CD14-positive monocyte (primary cell): ENCODE measurements at regions not wholly inside any gene's neighbourhood (a gene's known extent, or its start where the extent isn't known, plus 50 kb on each side); places are given as distances from the start of the nearest gene placed in this dataset.

Experiments used
- DNase-seq, 3 donors: peaks; one replicate each; pipeline ENCODE4 v3.0.0-alpha.2; 2011 to 2022
- H2AFZ ChIP-seq: 2 replicates; pipeline ENCODE4 v1.6.0; 2012; ENCODE audit warnings: mild to moderate bottlenecking, low read depth, low read length, inconsistent platforms; ENCODE audit not compliant: insufficient read depth, poor library complexity, severe bottlenecking
- H3K27ac ChIP-seq, 2 donors: 1 replicate in 1 of 2; 2 replicates in 1 of 2; pipeline ENCODE4 v1.5.1; 2012 to 2013; ENCODE audit warnings: low read length in 2 of 2, control low read depth in 1 of 2, inconsistent platforms in 1 of 2, low read depth in 1 of 2, mild to moderate bottlenecking in 1 of 2
- H3K27me3 ChIP-seq, 2 donors: one replicate each; pipeline versions ENCODE4 v1.6.0 to v1.6.1; 2011 to 2013; ENCODE audit warnings: low read length in 2 of 2; ENCODE audit not compliant: control insufficient read depth in 2 of 2, insufficient read depth in 2 of 2
- H3K36me3 ChIP-seq, 2 donors: replicated peaks in 1 of 2; 1 replicate in 1 of 2; 2 replicates in 1 of 2; pipeline versions ENCODE4 v1.5.1 to v1.6.1; 2012 to 2013; ENCODE audit warnings: low read length in 2 of 2, control low read depth in 1 of 2, inconsistent platforms in 1 of 2, mild to moderate bottlenecking in 1 of 2; ENCODE audit not compliant: insufficient read depth in 2 of 2, control insufficient read depth in 1 of 2
- H3K4me1 ChIP-seq, 2 donors: 1 replicate in 1 of 2; 2 replicates in 1 of 2; pipeline versions ENCODE4 v1.5.1 to v1.6.1; 2012 to 2013; ENCODE audit warnings: low read length in 2 of 2, control low read depth in 1 of 2, inconsistent platforms in 1 of 2, mild to moderate bottlenecking in 1 of 2, moderate library complexity in 1 of 2; ENCODE audit not compliant: insufficient read depth in 2 of 2, control insufficient read depth in 1 of 2
- H3K4me2 ChIP-seq: replicated peaks from 2 replicates; pipeline ENCODE3; 2012; ENCODE audit warnings: low read length, moderate library complexity, mild to moderate bottlenecking; ENCODE audit not compliant: poor library complexity, severe bottlenecking; ENCODE audit errors: extremely low read depth
- H3K4me3 ChIP-seq, 3 experiments: fragments of 200-600 bp in 1 of 3; sonication (generic) in 1 of 3; replicated peaks in 1 of 3; 1 replicate in 2 of 3; 2 replicates in 1 of 3; pipeline ENCODE4 v1.5.1; 2011 to 2013; ENCODE audit warnings: low read length in 3 of 3, mild to moderate bottlenecking in 3 of 3, control low read depth in 2 of 3, low read depth in 2 of 3, inconsistent platforms in 1 of 3, moderate library complexity in 1 of 3
- H3K79me2 ChIP-seq: 2 replicates; pipeline ENCODE4 v1.6.0; 2012; ENCODE audit warnings: mild to moderate bottlenecking, control low read depth, inconsistent platforms, low read length, moderate library complexity; ENCODE audit not compliant: insufficient read depth
- H3K9ac ChIP-seq: 2 replicates; pipeline ENCODE4 v1.6.0; 2017; ENCODE audit warnings: low read length, mild to moderate bottlenecking; ENCODE audit not compliant: insufficient read depth, poor library complexity, severe bottlenecking
- H3K9me3 ChIP-seq, 2 donors: replicated peaks in 1 of 2; 1 replicate in 1 of 2; 2 replicates in 1 of 2; pipeline versions ENCODE4 v1.5.1 to v1.6.1; 2012 to 2013; ENCODE audit warnings: low read length in 2 of 2, control low read depth in 1 of 2; ENCODE audit not compliant: control insufficient read depth in 1 of 2, insufficient read depth in 1 of 2
- H4K20me1 ChIP-seq: 2 replicates; pipeline ENCODE4 v1.6.0; 2012; ENCODE audit warnings: mild to moderate bottlenecking, low read length, control low read depth, moderate library complexity; ENCODE audit not compliant: insufficient read depth
- H3K27ac Mint-ChIP-seq, 7 donors: one replicate each; pipeline ENCODE4 v1.8.0; 2020; ENCODE audit warnings: mild to moderate bottlenecking in 7 of 7, mixed read lengths in 7 of 7, moderate library complexity in 6 of 7, inconsistent platforms in 2 of 7
- H3K27me3 Mint-ChIP-seq, 3 donors: one replicate each; pipeline ENCODE4 v1.8.0; 2021 to 2022; ENCODE audit warnings: low read depth in 3 of 3, mild to moderate bottlenecking in 3 of 3, mixed read lengths in 3 of 3, moderate library complexity in 3 of 3, inconsistent platforms in 1 of 3
- H3K36me3 Mint-ChIP-seq, 2 donors: one replicate each; pipeline ENCODE4 v1.8.0; 2020; ENCODE audit warnings: mixed read lengths in 2 of 2, inconsistent platforms in 1 of 2, mild to moderate bottlenecking in 1 of 2
- H3K4me1 Mint-ChIP-seq: one replicate; pipeline ENCODE4 v1.8.0; 2020; ENCODE audit warnings: mild to moderate bottlenecking, mixed read lengths
- H3K4me3 Mint-ChIP-seq, 2 donors: one replicate each; pipeline ENCODE4 v1.8.0; 2020; ENCODE audit warnings: mild to moderate bottlenecking in 2 of 2, mixed read lengths in 2 of 2, moderate library complexity in 1 of 2
- H3K9me3 Mint-ChIP-seq, 7 donors: one replicate each; pipeline ENCODE4 v1.8.0; 2020 to 2022; ENCODE audit warnings: mixed read lengths in 7 of 7, mild to moderate bottlenecking in 6 of 7, moderate library complexity in 6 of 7, inconsistent platforms in 2 of 7
- WGBS: methylation state at CpG from one replicate; pipeline ENCODE4 v1.1.5; 2013; ENCODE audit warnings: missing lambda C conversion rate; ENCODE audit not compliant: insufficient coverage; 5-methylcytosine and 5-hydroxymethylcytosine counted together
- intact Hi-C, 2 donors: fragments of 100-400 bp; cut with micrococcal nuclease; formaldehyde crosslinking; loops; one replicate each; pipeline versions ENCODE4 v1.15.0 to v1.15.1; 2023
- TF ChIP-seq, protein P1 (sequence below): fragments of 200-600 bp; IDR thresholded peaks from one replicate; pipeline ENCODE4 v1.8.0; 2022; ENCODE audit warnings: antibody characterized with exemption, mild to moderate bottlenecking

DNA sequence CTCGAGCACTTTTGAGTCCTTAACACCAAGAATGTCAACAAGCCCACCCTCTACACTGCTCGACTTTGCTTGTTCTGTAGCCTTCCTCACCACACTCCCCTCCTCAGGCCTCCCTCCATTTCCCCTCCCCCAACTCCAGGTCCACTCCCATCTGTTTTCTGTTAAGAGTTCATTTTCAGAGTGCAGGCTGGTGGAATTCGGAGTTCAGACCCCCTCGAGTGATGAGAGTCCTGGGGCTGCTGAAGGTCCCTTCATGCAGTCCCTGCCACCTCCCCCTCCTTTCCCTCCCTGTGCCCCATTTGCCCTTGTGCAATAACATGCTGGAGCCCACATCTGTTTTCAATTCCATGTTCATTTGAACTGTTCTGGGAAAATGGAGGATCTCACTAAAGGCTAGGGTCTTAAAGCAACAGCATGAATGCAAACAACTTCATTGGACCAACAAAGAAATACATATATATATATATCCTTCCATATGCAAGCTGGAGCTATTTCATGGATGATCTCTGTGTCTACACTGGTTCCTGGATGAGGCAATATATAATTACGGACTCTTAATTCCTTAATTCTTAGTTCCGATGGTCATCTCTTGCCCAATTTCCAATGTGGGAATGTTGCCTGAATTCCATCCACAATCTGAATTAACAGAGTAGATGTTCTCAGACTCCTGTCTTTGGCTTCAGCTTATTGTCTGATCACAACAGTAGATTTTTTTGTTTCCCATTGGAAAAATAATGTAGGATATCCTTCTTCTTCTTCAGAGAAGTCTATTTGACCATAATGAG lies 340.4 kb downstream of the ETS1 start:
- Mint-ChIP-seq H3K4me3 (no peak overlapping the region), H3K27me3 (peaks cover 0 to 3% (median 0%) of the 10 kb centered on the region in 3 donors), H3K36me3 (no peaks in the 10 kb centered on the region), H3K27ac (no peak overlapping the region), H3K9me3 (peaks cover 0 to 4% (median 1%) of the 10 kb centered on the region in 7 donors), H3K4me1 (peaks cover 2% of the 10 kb centered on the region)
- no peaks in the 10 kb centered on the region for H3K27me3 ChIP-seq
- 100% methylated on average over 1 of the region's 6 CpGs for WGBS
- no peaks in the 10 kb centered on the region for H4K20me1 ChIP-seq
- no peak overlapping the region for H3K4me2 ChIP-seq
- intact Hi-C loops = no loop called here
- no peak for DNase-seq
- H3K79me2 ChIP-seq = no peaks in the 10 kb centered on the region
- no peak overlapping the region for H3K27ac ChIP-seq
- no peaks in the 10 kb centered on the region for H3K36me3 ChIP-seq
- H3K4me1 ChIP-seq = no peaks in the 10 kb centered on the region
- no peak overlapping the region for H3K9ac ChIP-seq
- H3K9me3 ChIP-seq = no peaks in the 10 kb centered on the region
- TF ChIP-seq, protein P1, sequence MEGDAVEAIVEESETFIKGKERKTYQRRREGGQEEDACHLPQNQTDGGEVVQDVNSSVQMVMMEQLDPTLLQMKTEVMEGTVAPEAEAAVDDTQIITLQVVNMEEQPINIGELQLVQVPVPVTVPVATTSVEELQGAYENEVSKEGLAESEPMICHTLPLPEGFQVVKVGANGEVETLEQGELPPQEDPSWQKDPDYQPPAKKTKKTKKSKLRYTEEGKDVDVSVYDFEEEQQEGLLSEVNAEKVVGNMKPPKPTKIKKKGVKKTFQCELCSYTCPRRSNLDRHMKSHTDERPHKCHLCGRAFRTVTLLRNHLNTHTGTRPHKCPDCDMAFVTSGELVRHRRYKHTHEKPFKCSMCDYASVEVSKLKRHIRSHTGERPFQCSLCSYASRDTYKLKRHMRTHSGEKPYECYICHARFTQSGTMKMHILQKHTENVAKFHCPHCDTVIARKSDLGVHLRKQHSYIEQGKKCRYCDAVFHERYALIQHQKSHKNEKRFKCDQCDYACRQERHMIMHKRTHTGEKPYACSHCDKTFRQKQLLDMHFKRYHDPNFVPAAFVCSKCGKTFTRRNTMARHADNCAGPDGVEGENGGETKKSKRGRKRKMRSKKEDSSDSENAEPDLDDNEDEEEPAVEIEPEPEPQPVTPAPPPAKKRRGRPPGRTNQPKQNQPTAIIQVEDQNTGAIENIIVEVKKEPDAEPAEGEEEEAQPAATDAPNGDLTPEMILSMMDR = no peak
- H3K4me3 ChIP-seq = no peak overlapping the region
- no peak overlapping the region for H2AFZ ChIP-seq

DNA sequence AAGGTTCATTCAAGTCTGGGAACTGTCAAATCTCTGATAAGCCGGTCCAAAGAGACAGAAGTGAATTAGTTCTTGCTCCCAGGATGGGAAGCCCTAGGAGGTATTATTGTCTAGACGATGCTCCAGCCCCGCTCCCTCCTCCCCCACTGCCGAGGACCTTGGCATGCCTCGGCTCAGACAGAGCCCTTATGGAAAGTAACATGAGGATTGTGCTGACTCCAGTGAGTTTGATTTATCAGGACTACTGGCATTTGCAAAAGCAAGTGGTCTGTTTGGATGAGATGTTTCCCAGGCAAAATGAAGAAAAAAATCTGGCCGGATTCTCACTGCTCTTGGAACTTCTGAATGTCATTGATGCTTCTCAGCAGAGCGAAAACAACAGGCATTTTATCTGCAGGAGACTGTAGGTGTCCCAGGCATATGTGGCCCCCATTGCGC lies 341.0 kb downstream of the ETS1 start:
- H3K27me3 Mint-ChIP-seq = peaks cover 0 to 3% (median 0%) of the 10 kb centered on the region in 3 donors
- Histone ChIP-seq H3K9ac (no peak overlapping the region), H2AFZ (no peak overlapping the region), H3K27me3 (no peaks in the 10 kb centered on the region), H3K9me3 (no peaks in the 10 kb centered on the region), H3K4me3 (no peak overlapping the region), H3K79me2 (no peaks in the 10 kb centered on the region), H3K4me1 (no peaks in the 10 kb centered on the region), H3K4me2 (no peak overlapping the region), H3K36me3 (no peaks in the 10 kb centered on the region), H4K20me1 (no peaks in the 10 kb centered on the region), H3K27ac (no peak overlapping the region)
- no peaks in the 10 kb centered on the region for H3K9me3 Mint-ChIP-seq
- intact Hi-C loops = no loop called here
- H3K4me3 Mint-ChIP-seq = no peak overlapping the region
- DNase-seq = no peak
- no peaks in the 10 kb centered on the region for H3K36me3 Mint-ChIP-seq
- H3K4me1 Mint-ChIP-seq = peaks cover 2% of the 10 kb centered on the region
- WGBS = 95% methylated on average over 4 of the region's 8 CpGs
- no peak overlapping the region for H3K27ac Mint-ChIP-seq
- TF ChIP-seq, protein P1 = no peak
